ENCODE measurements at regions not wholly inside any gene's neighbourhood (a gene's known extent, or its start where the extent isn't known, plus 50 kb on each side); places are given as distances from the start of the nearest gene placed in this dataset.

DNA sequence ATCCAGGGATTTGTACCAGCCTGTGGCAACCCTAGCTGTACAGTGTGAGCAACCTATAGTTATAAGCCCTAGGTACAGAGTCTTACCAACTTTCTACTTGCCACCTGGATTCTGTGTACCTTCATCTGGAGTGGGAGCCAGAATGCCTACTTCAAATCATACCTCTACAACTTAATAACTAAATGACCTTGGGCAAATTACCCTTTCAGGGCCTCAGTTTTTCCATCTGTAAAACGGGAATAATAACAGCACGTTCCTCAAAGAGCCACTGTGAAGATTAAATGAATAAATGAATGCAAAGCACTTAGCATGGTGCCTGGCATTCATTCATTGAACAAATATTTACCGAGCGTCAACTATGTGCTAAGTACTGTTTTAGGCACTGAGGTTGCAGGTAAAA lies 50.7 kb upstream of the FAM210B start:
- Histone ChIP-seq H4K20me1 (replicated peaks; ENCODE audit: control insufficient read depth, insufficient read depth, low read length) (no peaks in the 10 kb centered on the region), H3K9me1 (ENCODE audit: control insufficient read depth, insufficient read depth, low read length) (no peaks in the 10 kb centered on the region), H3K79me2 (ENCODE audit: control insufficient read depth, insufficient read depth, low read length) (no peaks in the 10 kb centered on the region), H3K4me1 (replicated peaks in 1 of 2; ENCODE audit: control insufficient read depth in 2 of 2, insufficient read depth in 2 of 2, low read length in 2 of 2) (no peaks in the 10 kb centered on the region), H3K9ac (ENCODE audit: insufficient read depth in 1 of 2, low read depth in 2 of 2, low read length in 2 of 2) (no peak overlapping the region), H3K9me3 (replicated peaks; ENCODE audit: control insufficient read depth, insufficient read depth, low read depth, low read length) (no peaks in the 10 kb centered on the region), H3K27me3 (ENCODE audit: control insufficient read depth in 2 of 2, insufficient read depth in 2 of 2, low read length in 2 of 2) (no peaks in the 10 kb centered on the region), H3K4me2 (ENCODE audit: insufficient read depth, low read length) (no peak overlapping the region), H2AFZ (ENCODE audit: low read depth, low read length) (no peak overlapping the region), H3K27ac (ENCODE audit: extremely low read depth, low read depth, low read length) (no peak overlapping the region), H3K36me3 (ENCODE audit: control insufficient read depth, insufficient read depth, low read length) (no peaks in the 10 kb centered on the region), H3K4me3 (no peak overlapping the region)
- WGBS (ENCODE audit: insufficient coverage, low coverage, missing lambda C conversion rate) = 0% methylated on average over 4 of the region's 4 CpGs
- BruUV-seq (replicated peaks) = no TSS peak
- ChIA-PET CTCF (ENCODE audit: low intra/inter-chr PET ratio) (no interaction called here), POLR2A (no interaction called here)
- TF ChIP-seq ESRRA (IDR thresholded peaks at IDR 0.05; ENCODE audit: borderline replicate concordance, low read depth) = peak; percentile 50; the same call in 1 of the 2 replicates
- TF ChIP-seq ZNF398 (CRISPR knock-in tag; IDR thresholded peaks at IDR 0.05) = no peak
- TF ChIP-seq ATF1 (CRISPR knock-in tag; IDR thresholded peaks at IDR 0.05) = no peak
- TF ChIP-seq ATF1 (tag; IDR thresholded peaks at IDR 0.05) = no peak
- TF ChIP-seq RBM34 (IDR thresholded peaks at IDR 0.05; ENCODE audit: borderline replicate concordance, insufficient read depth, low read length) = no peak
- no peak for TF ChIP-seq EP400 (IDR thresholded peaks at IDR 0.05)
- no peak for TF ChIP-seq PCBP2 (IDR thresholded peaks at IDR 0.05; ENCODE audit: low read depth, low read length, poor library complexity, severe bottlenecking)
- no peak for TF ChIP-seq SMARCB1 (IDR thresholded peaks at IDR 0.05; ENCODE audit: insufficient read length, low read depth)
- no peak for TF ChIP-seq CBFA2T2 (conservative IDR thresholded peaks at IDR 0.05)
- TF ChIP-seq ZNF507 (tag; conservative IDR thresholded peaks at IDR 0.05) = no peak
- no peak for DNase-seq (ENCODE audit: extremely low read depth in 1 of 4, low spot score in 3 of 4)
- in situ Hi-C loops (cut with MboI) = no loop called here
- ATAC-seq = no peak
- intact Hi-C loops (cut with micrococcal nuclease) = no loop called here
- no peak for FAIRE-seq
